ENCODE measurements at regions not wholly inside any gene's neighbourhood (a gene's known extent, or its start where the extent isn't known, plus 50 kb on each side); places are given as distances from the start of the nearest gene placed in this dataset.

- no peak for DNase-seq
- Histone ChIP-seq H3K4me3 (no peak overlapping the region), H3K27me3 (no peaks in the 10 kb centered on the region), H3K4me1 (no peaks in the 10 kb centered on the region), H3K27ac (no peak overlapping the region), H3K9me3 (no peaks in the 10 kb centered on the region), H3K36me3 (replicated peaks in 1 of 2; ENCODE audit: insufficient read depth in 1 of 2, low read depth in 2 of 2) (no peaks in the 10 kb centered on the region)
- no peak for TF ChIP-seq POLR2A (IDR thresholded peaks at IDR 0.05)
- no peak for TF ChIP-seq CTCF (IDR thresholded peaks at IDR 0.05)
- 50 to 80% methylated on average over 1 of the region's 1 CpG for WGBS, 2 donors
- no peak for ATAC-seq
- intact Hi-C loops (cut with DNase I), result no loop called here
Observed at GRCh38 chrY:9018401-9018800, 318.9 kb upstream of the TSPY4 start.

GRCh38 chrY:9027729-9028375, 309.4 kb upstream of the TSPY4 start:
- no peak for DNase-seq
- no peaks in the 10 kb centered on the region for H3K9me3 ChIP-seq
- WGBS, 2 donors, result 75 to 80% methylated on average over 1 to 8 of the region's 9 CpGs
- peak; percentile 6 for ATAC-seq
- H3K36me3 ChIP-seq (replicated peaks in 1 of 2; ENCODE audit: insufficient read depth in 1 of 2, low read depth in 2 of 2), result no peaks in the 10 kb centered on the region
- peaks cover 15% of the 10 kb centered on the region for H3K4me1 ChIP-seq
- no peaks in the 10 kb centered on the region for H3K27me3 ChIP-seq
- TF ChIP-seq CTCF (IDR thresholded peaks at IDR 0.05) (no peak), POLR2A (IDR thresholded peaks at IDR 0.05) (no peak)
- no peak overlapping the region for H3K4me3 ChIP-seq
- intact Hi-C loops (cut with DNase I), result no loop called here
- peak overlapping the region in 2 of 4 donors; percentile 30 to 32 for H3K27ac ChIP-seq

- Histone ChIP-seq H3K27ac (peak overlapping the region in 1 of 4 donors; percentile 12), H3K36me3 (replicated peaks in 1 of 2; ENCODE audit: insufficient read depth in 1 of 2, low read depth in 2 of 2) (no peaks in the 10 kb centered on the region), H3K9me3 (no peaks in the 10 kb centered on the region), H3K4me3 (no peak overlapping the region), H3K27me3 (no peaks in the 10 kb centered on the region), H3K4me1 (peaks cover 15% of the 10 kb centered on the region)
- ATAC-seq (peak; percentile 75), DNase-seq (peak in 1 of 4 donors; percentile 17)
- TF ChIP-seq POLR2A (IDR thresholded peaks at IDR 0.05), result no peak
- WGBS, 2 donors, result 0 to 11% methylated on average over 1 of the region's 1 CpG
- intact Hi-C loops (cut with DNase I), result no loop called here
Observed at GRCh38 chrY:9029929-9030328, 307.3 kb upstream of the TSPY4 start.

- TF ChIP-seq POLR2A (IDR thresholded peaks at IDR 0.05) (no peak), CTCF (IDR thresholded peaks at IDR 0.05) (no peak)
- no peaks in the 10 kb centered on the region for H3K9me3 ChIP-seq
Observed at GRCh38 chrY:9034217-9034616, 303.0 kb upstream of the TSPY4 start.

GRCh38 chrY:9035246-9035645, 302.0 kb upstream of the TSPY4 start:
- intact Hi-C loops (cut with DNase I), result no loop called here
- TF ChIP-seq POLR2A (IDR thresholded peaks at IDR 0.05) (no peak), CTCF (IDR thresholded peaks at IDR 0.05) (no peak)
- no peak for DNase-seq
- H3K4me3 ChIP-seq, result no peak overlapping the region
- H3K9me3 ChIP-seq, result no peaks in the 10 kb centered on the region
- H3K27me3 ChIP-seq, result no peaks in the 10 kb centered on the region
- H3K4me1 ChIP-seq, result peaks cover 8% of the 10 kb centered on the region
- H3K36me3 ChIP-seq (replicated peaks in 1 of 2; ENCODE audit: insufficient read depth in 1 of 2, low read depth in 2 of 2), result no peaks in the 10 kb centered on the region
- H3K27ac ChIP-seq, result no peak overlapping the region
- ATAC-seq, result no peak
- 30 to 51% methylated on average over 3 of the region's 3 CpGs for WGBS, 2 donors

More at GRCh38 chrY:9034217-9034616, 303.0 kb upstream of the TSPY4 start:
- H3K4me1 ChIP-seq, result peaks cover 11% of the 10 kb centered on the region
- no peak overlapping the region for H3K27ac ChIP-seq
- 59 to 73% methylated on average over 3 of the region's 3 CpGs for WGBS, 2 donors
- DNase-seq, result no peak
- no peak for ATAC-seq
- H3K36me3 ChIP-seq (replicated peaks in 1 of 2; ENCODE audit: insufficient read depth in 1 of 2, low read depth in 2 of 2), result no peaks in the 10 kb centered on the region
- no peaks in the 10 kb centered on the region for H3K27me3 ChIP-seq
- intact Hi-C loops (cut with DNase I), result no loop called here
- H3K4me3 ChIP-seq, result no peak overlapping the region
